ENCODE measurements at regions not wholly inside any gene's neighbourhood (a gene's known extent, or its start where the extent isn't known, plus 50 kb on each side); places are given as distances from the start of the nearest gene placed in this dataset.

GRCh38 chr6:135129136-135129856, 51.8 kb upstream of the MYB start:
- TF ChIP-seq CTCF (IDR thresholded peaks at IDR 0.05; ENCODE audit: low read depth, low read length) (no peak), EZH2phosphoT487 (IDR thresholded peaks at IDR 0.05; ENCODE audit: low read depth) (no peak)

All from OCI-LY3 (cell line).